22Rv1 (cell line): ENCODE measurements at regions not wholly inside any gene's neighbourhood (a gene's known extent, or its start where the extent isn't known, plus 50 kb on each side); places are given as distances from the start of the nearest gene placed in this dataset.
"Not testable (repeated sequence)": the region's sequence is repeated elsewhere in the genome, so short reads cannot be mapped to it uniquely, and the experiment has no call there.

ENCODE experiments used
- CTCF ChIP-seq: fragments of 450-650 bp; IDR thresholded peaks from 2 replicates; pipeline ENCODE4 v1.5.1; 2017; ENCODE audit warnings: mild to moderate bottlenecking
- ZFX ChIP-seq: fragments of 450-650 bp; IDR thresholded peaks from 2 replicates; pipeline ENCODE4 v1.6.1; 2017; ENCODE audit warnings: antibody characterized with exemption, borderline replicate concordance

GRCh38 chr1:149368337-149368736 lies 106.5 kb upstream of the NBPF19 start:
- not testable (repeated sequence) for TF ChIP-seq CTCF, ZFX
